H1 (cell line): ENCODE measurements at regions not wholly inside any gene's neighbourhood (a gene's known extent, or its start where the extent isn't known, plus 50 kb on each side); places are given as distances from the start of the nearest gene placed in this dataset.

ENCODE experiments used
- PHF8 ChIP-seq: fragments of 200-600 bp; sonication (generic); conservative IDR thresholded peaks from 2 replicates; pipeline ENCODE4 v1.7.1; 2012; ENCODE audit warnings: low read depth, mild to moderate bottlenecking, inconsistent platforms, low read length, moderate library complexity

- TF ChIP-seq PHF8 = no peak
Measured at GRCh38 chr9:82299870-82300269, 311.3 kb downstream of the SPATA31D1 start (continued).
